ENCODE measurements at regions not wholly inside any gene's neighbourhood (a gene's known extent, or its start where the extent isn't known, plus 50 kb on each side); places are given as distances from the start of the nearest gene placed in this dataset.

- Histone ChIP-seq H3K36me3 (ENCODE audit: insufficient read depth, low read length) (no peaks in the 10 kb centered on the region), H3K79me2 (replicated peaks; ENCODE audit: insufficient read depth, low read length) (no peaks in the 10 kb centered on the region), H3K4me2 (ENCODE audit: low read length) (no peak overlapping the region), H3K27ac (ENCODE audit: low read length) (no peak overlapping the region), H3K9ac (ENCODE audit: low read length) (no peak overlapping the region), H4K20me1 (ENCODE audit: insufficient read depth) (no peaks in the 10 kb centered on the region), H3F3A (ENCODE audit: insufficient read depth, low read length, poor library complexity, severe bottlenecking) (no peaks in the 10 kb centered on the region), H3K9me3 (ENCODE audit: low read length) (no peaks in the 10 kb centered on the region), H3K4me3 (ENCODE audit: low read length) (no peak overlapping the region), H2AFZ (ENCODE audit: low read depth, low read length) (no peak overlapping the region), H3K9me2 (ENCODE audit: insufficient read depth, low read length) (no peaks in the 10 kb centered on the region), H3K27me3 (ENCODE audit: insufficient read depth, low read depth, low read length) (no peaks in the 10 kb centered on the region)
- no peak for TF ChIP-seq MXI1 (conservative IDR thresholded peaks at IDR 0.05; ENCODE audit: poor library complexity, severe bottlenecking)
Observed at GRCh38 chr3:148126956-148127355, 570.7 kb upstream of the AGTR1 start.

- H4K20me1 ChIP-seq (ENCODE audit: insufficient read depth), result no peaks in the 10 kb centered on the region
- no peak overlapping the region for H2AFZ ChIP-seq (ENCODE audit: low read depth, low read length)
- no peak for TF ChIP-seq POLR2AphosphoS5 (IDR thresholded peaks at IDR 0.05)
- TF ChIP-seq TAF1 (IDR thresholded peaks at IDR 0.05; ENCODE audit: low read depth), result no peak
- TF ChIP-seq, protein P1, sequence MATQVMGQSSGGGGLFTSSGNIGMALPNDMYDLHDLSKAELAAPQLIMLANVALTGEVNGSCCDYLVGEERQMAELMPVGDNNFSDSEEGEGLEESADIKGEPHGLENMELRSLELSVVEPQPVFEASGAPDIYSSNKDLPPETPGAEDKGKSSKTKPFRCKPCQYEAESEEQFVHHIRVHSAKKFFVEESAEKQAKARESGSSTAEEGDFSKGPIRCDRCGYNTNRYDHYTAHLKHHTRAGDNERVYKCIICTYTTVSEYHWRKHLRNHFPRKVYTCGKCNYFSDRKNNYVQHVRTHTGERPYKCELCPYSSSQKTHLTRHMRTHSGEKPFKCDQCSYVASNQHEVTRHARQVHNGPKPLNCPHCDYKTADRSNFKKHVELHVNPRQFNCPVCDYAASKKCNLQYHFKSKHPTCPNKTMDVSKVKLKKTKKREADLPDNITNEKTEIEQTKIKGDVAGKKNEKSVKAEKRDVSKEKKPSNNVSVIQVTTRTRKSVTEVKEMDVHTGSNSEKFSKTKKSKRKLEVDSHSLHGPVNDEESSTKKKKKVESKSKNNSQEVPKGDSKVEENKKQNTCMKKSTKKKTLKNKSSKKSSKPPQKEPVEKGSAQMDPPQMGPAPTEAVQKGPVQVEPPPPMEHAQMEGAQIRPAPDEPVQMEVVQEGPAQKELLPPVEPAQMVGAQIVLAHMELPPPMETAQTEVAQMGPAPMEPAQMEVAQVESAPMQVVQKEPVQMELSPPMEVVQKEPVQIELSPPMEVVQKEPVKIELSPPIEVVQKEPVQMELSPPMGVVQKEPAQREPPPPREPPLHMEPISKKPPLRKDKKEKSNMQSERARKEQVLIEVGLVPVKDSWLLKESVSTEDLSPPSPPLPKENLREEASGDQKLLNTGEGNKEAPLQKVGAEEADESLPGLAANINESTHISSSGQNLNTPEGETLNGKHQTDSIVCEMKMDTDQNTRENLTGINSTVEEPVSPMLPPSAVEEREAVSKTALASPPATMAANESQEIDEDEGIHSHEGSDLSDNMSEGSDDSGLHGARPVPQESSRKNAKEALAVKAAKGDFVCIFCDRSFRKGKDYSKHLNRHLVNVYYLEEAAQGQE (IDR thresholded peaks at IDR 0.05; ENCODE audit: borderline replicate concordance), result no peak
- TF ChIP-seq EZH2 (IDR thresholded peaks at IDR 0.05; ENCODE audit: borderline replicate concordance, insufficient read depth, low read length, poor library complexity, severe bottlenecking), result no peak
- TF ChIP-seq MXI1 (conservative IDR thresholded peaks at IDR 0.05; ENCODE audit: poor library complexity, severe bottlenecking), result no peak
- TF ChIP-seq EP300 (conservative IDR thresholded peaks at IDR 0.05; ENCODE audit: poor library complexity, severe bottlenecking), result no peak
- TF ChIP-seq RAD21 (conservative IDR thresholded peaks at IDR 0.05), result no peak
- TF ChIP-seq CTCF (IDR thresholded peaks at IDR 0.05; ENCODE audit: poor library complexity, severe bottlenecking), result no peak
- H3K9me2 ChIP-seq (ENCODE audit: insufficient read depth, low read length), result no peaks in the 10 kb centered on the region
- H3K4me2 ChIP-seq (ENCODE audit: low read length), result no peak overlapping the region
- H3K9ac ChIP-seq (ENCODE audit: low read length), result no peak overlapping the region
- no peaks in the 10 kb centered on the region for H3F3A ChIP-seq (ENCODE audit: insufficient read depth, low read length, poor library complexity, severe bottlenecking)
- H3K36me3 ChIP-seq (ENCODE audit: insufficient read depth, low read length), result no peaks in the 10 kb centered on the region
- no peaks in the 10 kb centered on the region for H3K79me2 ChIP-seq (replicated peaks; ENCODE audit: insufficient read depth, low read length)
- H3K27ac ChIP-seq (ENCODE audit: low read length), result no peak overlapping the region
- no peaks in the 10 kb centered on the region for H3K9me3 ChIP-seq (ENCODE audit: low read length)
- no peak overlapping the region for H3K4me3 ChIP-seq (ENCODE audit: low read length)
- no peaks in the 10 kb centered on the region for H3K27me3 ChIP-seq (ENCODE audit: insufficient read depth, low read depth, low read length)
Observed at GRCh38 chr3:148128136-148128535, 569.6 kb upstream of the AGTR1 start.

DNA sequence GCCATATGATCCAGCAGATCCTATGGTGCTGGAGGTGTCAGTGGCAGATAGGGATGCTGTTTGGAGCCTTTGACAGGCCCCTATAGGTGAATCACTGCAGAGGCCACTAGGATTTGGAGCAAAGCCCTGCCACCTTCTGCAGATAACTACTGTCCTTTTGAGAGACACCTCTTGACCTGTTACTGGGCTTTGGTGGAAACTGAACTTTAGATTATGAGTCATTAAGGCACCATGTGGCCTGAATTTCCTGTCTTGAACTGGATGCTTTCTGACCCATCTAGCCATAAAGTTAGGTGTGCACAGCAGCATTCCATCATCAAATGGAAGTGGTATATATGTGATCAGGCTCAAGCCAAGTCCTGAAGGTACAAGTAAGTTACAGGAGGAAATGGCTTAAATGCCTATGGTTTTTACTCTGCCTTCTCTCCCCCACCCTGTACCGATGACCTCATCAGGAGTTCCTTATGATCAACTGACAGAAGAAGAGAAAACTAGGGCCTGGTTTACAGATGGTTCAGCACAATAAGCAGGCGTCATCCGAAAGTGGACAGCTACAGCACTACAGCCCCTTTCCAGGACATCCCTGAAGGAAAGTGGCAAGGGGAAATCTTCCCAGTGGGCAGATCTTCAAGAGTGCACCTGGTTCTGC lies 565.6 kb upstream of the AGTR1 start:
- Histone ChIP-seq H3K9me3 (ENCODE audit: low read length) (no peaks in the 10 kb centered on the region), H2AFZ (ENCODE audit: low read depth, low read length) (no peak overlapping the region), H3K27me3 (ENCODE audit: insufficient read depth, low read depth, low read length) (no peaks in the 10 kb centered on the region), H3K9me2 (ENCODE audit: insufficient read depth, low read length) (no peaks in the 10 kb centered on the region), H4K20me1 (ENCODE audit: insufficient read depth) (no peaks in the 10 kb centered on the region), H3K79me2 (replicated peaks; ENCODE audit: insufficient read depth, low read length) (no peaks in the 10 kb centered on the region), H3K36me3 (ENCODE audit: insufficient read depth, low read length) (no peaks in the 10 kb centered on the region), H3K9ac (ENCODE audit: low read length) (no peak overlapping the region), H3K27ac (ENCODE audit: low read length) (no peak overlapping the region), H3K4me3 (ENCODE audit: low read length) (no peak overlapping the region), H3K4me2 (ENCODE audit: low read length) (no peak overlapping the region), H3F3A (ENCODE audit: insufficient read depth, low read length, poor library complexity, severe bottlenecking) (no peaks in the 10 kb centered on the region)
- no peak for TF ChIP-seq EP300 (conservative IDR thresholded peaks at IDR 0.05; ENCODE audit: poor library complexity, severe bottlenecking)
- no peak for TF ChIP-seq MXI1 (conservative IDR thresholded peaks at IDR 0.05; ENCODE audit: poor library complexity, severe bottlenecking)
- TF ChIP-seq RAD21 (conservative IDR thresholded peaks at IDR 0.05), result no peak
- no peak for TF ChIP-seq EZH2 (IDR thresholded peaks at IDR 0.05; ENCODE audit: borderline replicate concordance, insufficient read depth, low read length, poor library complexity, severe bottlenecking)
- no peak for TF ChIP-seq CTCF (IDR thresholded peaks at IDR 0.05; ENCODE audit: poor library complexity, severe bottlenecking)
- no peak for TF ChIP-seq POLR2AphosphoS5 (IDR thresholded peaks at IDR 0.05)
- TF ChIP-seq TAF1 (IDR thresholded peaks at IDR 0.05; ENCODE audit: low read depth), result no peak
- TF ChIP-seq, protein P1 (IDR thresholded peaks at IDR 0.05; ENCODE audit: borderline replicate concordance), result no peak
- TF ChIP-seq SMC3 (conservative IDR thresholded peaks at IDR 0.05; ENCODE audit: poor library complexity), result no peak
